HG02973 (cell line): ENCODE measurements at regions not wholly inside any gene's neighbourhood (a gene's known extent, or its start where the extent isn't known, plus 50 kb on each side); places are given as distances from the start of the nearest gene placed in this dataset.

Experiments
- ATAC-seq: cut with Tn5 transposase; IDR thresholded peaks from one replicate; pipeline ENCODE4 v1.9.1; 2021; ENCODE audit warnings: moderate library complexity; ENCODE audit not compliant: unreplicated experiment

- no peak for ATAC-seq
These were observed 538.5 kb upstream of the DCC start for GRCh38 chr18:51801514-51801913.

GRCh38 chr18:51802569-51803428 is 537.2 kb upstream of the DCC start:
- no peak for ATAC-seq

DNA sequence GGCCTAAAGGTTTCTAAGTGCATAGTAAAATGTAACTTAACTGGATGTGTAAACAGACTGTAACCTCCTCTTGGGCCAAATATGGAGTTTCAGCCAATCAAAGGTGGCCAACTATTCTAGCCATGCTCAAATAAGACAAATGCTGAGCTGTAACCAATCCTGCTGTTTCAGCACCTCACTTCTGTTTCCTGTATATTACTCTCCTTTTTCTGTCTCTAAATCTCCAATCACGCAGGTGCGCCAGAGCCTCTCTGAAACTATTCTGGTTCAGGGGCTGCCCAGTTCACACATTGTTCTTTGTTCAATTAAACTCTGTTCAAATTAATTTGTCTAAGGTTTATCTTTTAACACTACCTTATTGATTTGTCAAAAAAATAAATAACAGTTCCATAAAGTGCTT is 532.7 kb upstream of the DCC start:
- ATAC-seq: no peak

DNA sequence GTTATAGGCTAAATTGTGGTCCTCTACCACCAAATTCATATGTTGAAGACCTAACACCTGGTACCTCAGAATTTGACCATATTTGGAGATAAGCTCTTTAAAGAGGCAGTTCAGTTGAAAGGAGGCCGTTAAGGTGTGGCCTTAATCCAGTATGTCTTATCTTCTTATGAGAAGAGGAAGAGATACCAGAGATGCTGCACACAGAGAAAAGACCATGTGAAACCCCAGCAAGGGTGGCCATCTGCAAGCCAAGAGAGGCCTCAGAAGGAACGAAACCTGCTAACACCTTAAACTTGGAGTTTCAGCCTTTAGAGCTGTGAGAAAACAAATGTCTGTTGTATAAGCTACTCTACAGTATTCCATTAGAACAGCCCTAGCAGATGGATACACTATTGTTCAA is 528.1 kb upstream of the DCC start:
- ATAC-seq: no peak

GRCh38 chr18:51813740-51814139 is 526.3 kb upstream of the DCC start:
- no peak for ATAC-seq

GRCh38 chr18:51821610-51822009 is 518.4 kb upstream of the DCC start:
- no peak for ATAC-seq

- ATAC-seq: no peak
These were observed 515.3 kb upstream of the DCC start for GRCh38 chr18:51824746-51825145.

DNA sequence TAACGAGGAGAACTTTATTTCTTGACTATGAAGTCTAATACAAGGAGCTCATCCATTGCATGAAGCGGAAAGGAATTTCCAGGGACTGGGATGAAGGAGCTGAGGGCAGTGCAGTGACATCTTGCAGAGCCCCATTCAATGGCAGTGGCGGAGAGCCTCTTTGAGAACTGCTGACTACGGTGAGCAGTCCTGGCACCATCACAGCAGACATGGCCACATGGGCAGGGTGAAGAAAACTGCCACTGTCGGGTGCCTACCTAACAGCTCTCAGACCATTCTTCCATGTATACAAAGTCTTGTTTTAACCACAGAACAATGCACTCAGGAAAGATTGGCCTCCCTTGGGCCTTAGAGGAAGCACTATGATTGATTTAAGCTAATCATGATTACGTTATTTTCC is 506.1 kb upstream of the DCC start:
- no peak for ATAC-seq

- ATAC-seq: no peak
These were observed 491.3 kb upstream of the DCC start for GRCh38 chr18:51848702-51849101.

DNA sequence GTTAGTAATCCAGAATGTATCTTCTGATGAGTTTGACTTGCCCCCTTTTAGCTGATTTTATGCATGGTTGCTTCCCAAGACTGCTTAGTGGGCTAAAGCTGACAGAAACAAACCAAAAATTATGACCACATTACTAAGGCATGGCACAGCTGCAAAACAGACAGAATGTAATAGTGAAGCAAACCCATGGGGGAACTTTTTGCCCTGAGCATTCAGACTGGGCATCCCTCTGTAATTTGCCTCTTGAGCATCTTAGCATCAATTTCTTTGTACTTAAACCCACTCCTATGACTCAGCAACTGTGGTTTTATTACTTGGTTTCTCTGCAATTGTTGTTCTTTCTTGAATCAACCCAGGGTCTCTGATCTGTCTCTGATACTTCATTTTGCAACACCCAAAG is 487.3 kb upstream of the DCC start:
- no peak for ATAC-seq

DNA sequence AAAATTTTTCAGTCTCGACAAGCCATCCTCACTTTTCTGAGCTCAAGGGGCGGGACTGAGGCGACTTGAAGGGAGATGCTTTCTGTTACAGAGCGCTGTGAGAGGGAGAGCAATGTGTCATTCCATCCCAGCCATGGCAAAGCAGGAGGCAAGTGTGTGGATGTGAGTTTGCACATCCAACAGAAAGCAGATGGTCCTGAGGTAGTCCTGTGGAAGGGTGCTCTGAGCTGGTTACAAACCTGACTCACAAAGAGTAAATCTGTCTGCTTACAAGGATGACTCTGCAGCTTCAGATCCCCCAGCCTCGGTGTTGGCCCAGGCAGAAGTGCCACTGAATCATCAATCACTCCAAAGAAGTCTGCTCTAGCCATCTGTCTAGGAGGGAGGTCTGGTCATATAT is 482.0 kb upstream of the DCC start:
- ATAC-seq: no peak

DNA sequence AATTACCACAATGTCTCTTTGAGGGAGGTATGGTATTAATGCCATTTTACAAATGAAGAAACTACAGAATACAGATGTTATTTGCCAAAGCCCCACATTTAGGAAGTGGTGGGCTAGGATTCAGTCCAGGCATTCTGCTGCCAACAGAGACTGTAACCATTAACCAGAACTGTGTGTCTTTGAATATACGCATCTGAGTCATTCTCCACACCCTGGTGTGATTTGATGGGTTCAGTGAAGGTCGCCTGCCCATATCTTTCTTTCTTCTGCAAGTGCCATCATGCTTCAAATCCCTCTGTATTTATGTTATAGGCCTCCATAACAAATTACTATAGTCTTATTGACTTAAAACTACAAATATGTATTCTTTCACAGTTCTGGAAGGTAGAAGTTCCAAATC is 479.0 kb upstream of the DCC start:
- no peak for ATAC-seq

- ATAC-seq: no peak
These were observed 477.8 kb upstream of the DCC start for GRCh38 chr18:51862051-51862715.

DNA sequence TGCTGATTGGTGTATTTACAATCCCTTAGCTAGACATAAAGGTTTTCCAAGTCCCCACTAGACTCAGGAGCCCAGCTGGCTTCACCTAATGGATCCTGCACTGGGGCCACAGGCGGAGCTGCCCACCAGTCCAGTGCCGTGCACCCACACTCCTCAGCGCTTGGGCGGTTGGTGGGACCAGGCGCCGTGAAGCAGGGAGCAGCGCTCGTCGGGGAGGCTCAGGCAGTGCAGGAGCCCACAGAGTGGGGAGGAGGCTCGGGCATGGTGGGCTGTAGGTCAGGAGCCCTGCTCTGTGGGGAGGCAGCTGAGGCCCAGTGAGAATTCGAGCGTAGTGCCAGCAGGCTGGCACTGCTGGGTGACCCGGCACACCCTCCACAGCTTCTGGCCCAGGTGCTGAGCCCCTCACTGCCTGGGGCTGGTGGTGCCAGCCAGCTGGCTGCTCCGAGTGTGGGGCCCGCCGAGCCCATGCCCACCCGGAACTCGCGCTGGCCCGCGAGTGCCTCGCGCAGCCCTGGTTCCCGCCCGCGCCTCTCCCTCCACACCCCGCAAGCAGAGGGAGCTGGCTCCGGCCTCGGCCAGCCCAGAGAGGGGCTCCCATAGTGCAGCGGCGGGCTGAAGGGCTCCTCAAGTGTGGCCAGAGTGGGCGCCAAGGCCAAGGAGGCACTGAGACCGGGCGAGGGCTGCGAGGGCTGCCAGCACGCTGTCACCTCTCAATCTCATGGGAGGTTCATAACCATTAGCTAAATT is 475.6 kb upstream of the DCC start:
- no peak for ATAC-seq

DNA sequence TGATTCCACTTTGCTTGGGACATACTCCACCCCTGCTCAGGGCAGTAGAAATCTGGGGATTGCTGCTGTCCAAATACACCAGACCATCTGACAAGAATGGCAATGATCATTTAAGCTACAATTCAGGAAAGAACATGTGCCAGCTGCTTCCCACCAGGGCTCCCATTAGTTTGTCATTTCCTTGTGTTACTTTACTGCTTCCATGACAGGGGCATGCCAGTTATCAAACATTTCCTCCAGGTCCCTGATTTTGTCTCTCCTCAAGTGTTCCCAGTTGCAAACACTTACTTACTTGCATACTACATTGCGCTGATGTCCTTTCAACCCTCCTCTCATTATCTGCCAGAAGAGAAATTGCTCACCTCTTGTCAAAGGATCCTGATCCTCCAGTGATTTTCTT is 474.5 kb upstream of the DCC start:
- ATAC-seq: no peak

DNA sequence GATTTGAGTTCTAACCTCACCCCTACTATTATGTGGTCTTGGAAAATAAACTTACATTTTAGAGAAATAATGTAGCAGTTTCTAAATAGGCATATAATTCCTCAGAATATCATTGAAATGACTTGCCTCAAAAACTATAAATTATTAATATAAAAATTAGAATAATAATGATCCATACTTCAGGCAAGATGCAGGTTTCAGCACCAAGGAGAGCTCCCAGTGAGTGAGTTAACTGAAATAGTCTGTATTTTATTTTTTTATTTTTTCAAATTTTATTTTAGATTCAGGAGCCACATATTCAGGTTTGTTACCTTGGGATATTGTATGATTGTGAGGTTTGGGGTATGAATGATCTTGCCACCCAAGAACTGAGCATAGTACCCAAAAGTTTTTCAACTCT is 472.2 kb upstream of the DCC start:
- ATAC-seq: no peak

DNA sequence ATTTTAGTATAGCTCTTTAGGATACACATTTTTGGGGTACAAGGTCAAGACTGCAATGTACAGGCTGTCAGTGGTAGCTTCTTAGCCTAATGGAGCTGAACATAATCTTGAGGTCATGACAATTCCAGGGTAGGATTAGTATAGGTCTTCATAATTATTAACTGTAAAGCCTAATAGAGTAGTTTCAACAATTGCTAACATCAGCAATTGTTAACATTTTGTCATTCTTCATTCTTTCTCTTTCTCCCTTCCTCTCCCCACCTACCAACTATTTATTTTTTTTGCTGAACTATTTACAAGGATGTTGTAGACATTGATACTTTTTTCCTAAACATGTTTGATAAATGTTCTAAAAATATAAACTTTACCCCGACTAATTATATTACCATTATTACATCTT is 461.3 kb upstream of the DCC start:
- no peak for ATAC-seq

GRCh38 chr18:51879329-51879728 is 460.7 kb upstream of the DCC start:
- no peak for ATAC-seq

- no peak for ATAC-seq
These were observed 458.6 kb upstream of the DCC start for GRCh38 chr18:51881394-51881793.

DNA sequence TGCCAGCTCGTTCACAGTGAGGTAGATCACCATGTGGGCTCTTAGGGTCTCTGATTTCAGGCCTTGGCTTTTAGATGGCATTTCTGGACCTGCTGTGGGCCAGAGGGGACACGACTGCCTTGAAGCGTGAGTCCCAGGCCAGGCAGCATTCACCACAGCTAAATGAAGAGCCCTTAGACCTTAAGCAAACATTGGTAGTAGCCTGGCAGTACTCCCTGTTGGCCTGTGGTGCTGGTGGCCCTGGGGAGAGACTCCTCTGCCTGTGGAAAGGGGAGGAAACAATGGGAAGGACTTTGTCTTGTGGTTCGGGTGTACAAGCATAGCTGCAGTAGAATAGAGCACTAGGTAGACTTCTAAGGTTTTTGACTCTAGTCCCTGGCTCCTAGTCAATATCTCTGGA is 456.0 kb upstream of the DCC start:
- no peak for ATAC-seq

GRCh38 chr18:51890762-51891161 is 449.2 kb upstream of the DCC start:
- ATAC-seq: no peak

DNA sequence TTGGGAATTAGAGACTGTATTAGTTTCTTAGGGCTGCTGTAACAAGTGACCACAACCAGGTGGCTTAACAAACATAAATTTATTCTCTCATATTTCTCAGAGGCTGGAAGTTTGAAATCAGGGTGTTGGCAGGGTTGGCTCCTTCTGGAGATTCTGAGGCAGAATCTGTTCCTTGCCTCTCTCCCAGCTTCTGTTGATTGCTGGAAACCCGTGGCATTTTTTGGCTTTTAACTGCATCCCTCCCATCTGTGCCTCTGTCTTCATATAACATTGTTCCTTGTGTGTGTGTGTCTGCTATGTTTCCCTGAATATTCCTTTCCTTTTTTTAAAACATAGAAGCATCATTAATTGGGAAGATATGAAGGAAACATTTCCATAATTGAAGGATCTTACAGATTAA is 448.1 kb upstream of the DCC start:
- ATAC-seq: no peak
